ENCODE measurements at regions not wholly inside any gene's neighbourhood (a gene's known extent, or its start where the extent isn't known, plus 50 kb on each side); places are given as distances from the start of the nearest gene placed in this dataset.

- TF ChIP-seq CTCF (IDR thresholded peaks at IDR 0.05 in 8 of 11, conservative IDR thresholded peaks at IDR 0.05 in 3 of 11), result no peak
- TF ChIP-seq POLR2A (IDR thresholded peaks at IDR 0.05), result no peak
Observed at GRCh38 chr22:49106096-49106841, 721.4 kb downstream of the BRD1 start.

Measured in spleen (tissue), 7 donors.